ENCODE measurements at regions not wholly inside any gene's neighbourhood (a gene's known extent, or its start where the extent isn't known, plus 50 kb on each side); places are given as distances from the start of the nearest gene placed in this dataset.

DNA sequence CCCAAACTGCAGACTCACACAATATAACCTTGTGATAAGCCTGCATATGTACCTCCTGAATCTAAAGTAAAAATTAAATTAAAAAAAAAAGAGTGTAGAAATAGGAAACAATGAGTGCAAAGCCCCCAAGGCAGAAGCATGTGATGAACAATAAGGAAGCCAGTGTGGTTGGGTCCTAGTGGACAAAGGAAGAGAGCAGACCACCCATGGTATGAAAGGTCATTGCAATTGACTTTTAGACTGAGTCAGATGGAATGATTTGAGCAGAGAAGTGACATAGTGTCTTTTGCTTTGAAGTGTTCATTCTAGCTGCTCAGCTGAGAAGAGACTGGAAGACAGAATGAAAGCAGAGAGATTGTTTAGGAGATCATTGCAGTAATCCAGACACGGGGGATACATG is 417.1 kb downstream of the RAD51AP2 start:
- Histone ChIP-seq H2BK12ac (ENCODE audit: insufficient read length, low read depth, low read length) (no peak overlapping the region), H3K23ac (ENCODE audit: insufficient read length, low read depth, low read length) (no peak overlapping the region), H2AFZ (ENCODE audit: low read length) (no peak overlapping the region), H2BK20ac (ENCODE audit: low read depth, low read length, poor library complexity, severe bottlenecking) (no peak overlapping the region), H3K79me1 (ENCODE audit: insufficient read depth, low read depth, low read length, poor library complexity, severe bottlenecking) (no peaks in the 10 kb centered on the region), H2BK15ac (ENCODE audit: low read depth, low read length) (no peak overlapping the region), H4K91ac (ENCODE audit: insufficient read length, low read depth, low read length) (no peak overlapping the region), H3T11ph (ENCODE audit: low read length) (no peak overlapping the region), H2AK5ac (ENCODE audit: insufficient read length, low read length) (no peak overlapping the region), H3K56ac (ENCODE audit: insufficient read length, low read depth, low read length) (no peak overlapping the region), H3K4me2 (ENCODE audit: insufficient read depth, insufficient read length, low read length) (no peak overlapping the region), H3K79me2 (ENCODE audit: insufficient read depth, low read length) (no peaks in the 10 kb centered on the region), H2BK5ac (ENCODE audit: insufficient read length, low read length) (no peak overlapping the region), H2BK120ac (ENCODE audit: low read depth, low read length, poor library complexity, severe bottlenecking) (no peak overlapping the region), H3K4me1 (ENCODE audit: insufficient read depth, low read length) (no peaks in the 10 kb centered on the region), H4K8ac (replicated peaks; ENCODE audit: insufficient read length, low read depth, low read length) (no peak overlapping the region), H3K27me3 (ENCODE audit: insufficient read depth, low read length) (no peaks in the 10 kb centered on the region), H3K18ac (ENCODE audit: insufficient read length, low read depth, low read length) (no peak overlapping the region), H3K27ac (ENCODE audit: insufficient read length, low read depth, low read length) (no peak overlapping the region), H3K4ac (ENCODE audit: low read depth, low read length) (no peak overlapping the region), H3K14ac (ENCODE audit: insufficient read depth, low read length) (no peak overlapping the region), H3K9ac (ENCODE audit: extremely low read depth, insufficient read length, low read length) (no peak overlapping the region), H3K23me2 (ENCODE audit: insufficient read length, low read depth, low read length, poor library complexity, severe bottlenecking) (no peaks in the 10 kb centered on the region), H4K20me1 (ENCODE audit: control insufficient read depth, insufficient read depth, insufficient read length) (no peaks in the 10 kb centered on the region), H3K9me3 (ENCODE audit: control insufficient read depth, low read depth, low read length) (no peaks in the 10 kb centered on the region), H4K5ac (ENCODE audit: insufficient read length, low read depth, low read length) (no peak overlapping the region)
- Mint-ChIP-seq H3K27me3 (ENCODE audit: low read depth) (no peaks in the 10 kb centered on the region), H3K4me3 (no peak overlapping the region), H3K36me3 (ENCODE audit: insufficient read depth in 1 of 3, low read depth in 3 of 3) (no peaks in the 10 kb centered on the region), H3K9me3 (no peaks in the 10 kb centered on the region), H3K4me1 (peaks cover 0 to 2% of the 10 kb centered on the region in 2 experiments; a peak in 1 of 4 replicates), H3K27ac (no peak overlapping the region)
- TF ChIP-seq, protein P1, sequence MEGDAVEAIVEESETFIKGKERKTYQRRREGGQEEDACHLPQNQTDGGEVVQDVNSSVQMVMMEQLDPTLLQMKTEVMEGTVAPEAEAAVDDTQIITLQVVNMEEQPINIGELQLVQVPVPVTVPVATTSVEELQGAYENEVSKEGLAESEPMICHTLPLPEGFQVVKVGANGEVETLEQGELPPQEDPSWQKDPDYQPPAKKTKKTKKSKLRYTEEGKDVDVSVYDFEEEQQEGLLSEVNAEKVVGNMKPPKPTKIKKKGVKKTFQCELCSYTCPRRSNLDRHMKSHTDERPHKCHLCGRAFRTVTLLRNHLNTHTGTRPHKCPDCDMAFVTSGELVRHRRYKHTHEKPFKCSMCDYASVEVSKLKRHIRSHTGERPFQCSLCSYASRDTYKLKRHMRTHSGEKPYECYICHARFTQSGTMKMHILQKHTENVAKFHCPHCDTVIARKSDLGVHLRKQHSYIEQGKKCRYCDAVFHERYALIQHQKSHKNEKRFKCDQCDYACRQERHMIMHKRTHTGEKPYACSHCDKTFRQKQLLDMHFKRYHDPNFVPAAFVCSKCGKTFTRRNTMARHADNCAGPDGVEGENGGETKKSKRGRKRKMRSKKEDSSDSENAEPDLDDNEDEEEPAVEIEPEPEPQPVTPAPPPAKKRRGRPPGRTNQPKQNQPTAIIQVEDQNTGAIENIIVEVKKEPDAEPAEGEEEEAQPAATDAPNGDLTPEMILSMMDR (conservative IDR thresholded peaks at IDR 0.05), result no peak
- no peak for DNase-seq
- WGBS (ENCODE audit: extremely low coverage, insufficient read length, low lambda C conversion rate), result no CpG with 5 or more reads among the region's 1 CpG

All from H9 (cell line).